Epithelial cell of esophagus (primary cell): ENCODE measurements at regions not wholly inside any gene's neighbourhood (a gene's known extent, or its start where the extent isn't known, plus 50 kb on each side); places are given as distances from the start of the nearest gene placed in this dataset.
A peak's percentile ranks its signal among the peaks of the same experiment; 100 is the strongest.

Source experiments
- DNase-seq: peaks from one replicate; pipeline ENCODE4 v3.0.0; 2010; ENCODE audit warnings: low read depth
- H3K4me3 ChIP-seq: 2 replicates; pipeline ENCODE4 v1.5.1; 2011; ENCODE audit warnings: mild to moderate bottlenecking, low read length, control low read depth
- TF ChIP-seq, protein P1 (sequence below): IDR thresholded peaks from 2 replicates; pipeline ENCODE4 v1.5.1; 2011; ENCODE audit warnings: low read depth, mild to moderate bottlenecking, low read length, control low read depth, inconsistent platforms; ENCODE audit not compliant: insufficient read depth; ENCODE audit errors: missing control alignments

DNA sequence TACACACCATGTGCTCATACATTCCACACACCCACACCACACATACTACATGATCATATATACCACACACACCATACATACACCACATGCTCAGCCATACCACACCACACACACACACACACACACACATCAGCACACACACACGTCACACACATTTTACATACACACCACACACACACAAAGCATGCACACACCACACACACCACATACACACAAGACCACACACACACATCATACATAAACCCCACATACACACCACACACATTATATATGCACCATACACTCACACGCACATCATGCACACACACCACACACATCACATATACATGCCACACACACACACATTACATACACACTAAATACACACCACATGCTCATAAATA lies 124.5 kb upstream of the ERG start:
- no peak for DNase-seq
- TF ChIP-seq, protein P1, sequence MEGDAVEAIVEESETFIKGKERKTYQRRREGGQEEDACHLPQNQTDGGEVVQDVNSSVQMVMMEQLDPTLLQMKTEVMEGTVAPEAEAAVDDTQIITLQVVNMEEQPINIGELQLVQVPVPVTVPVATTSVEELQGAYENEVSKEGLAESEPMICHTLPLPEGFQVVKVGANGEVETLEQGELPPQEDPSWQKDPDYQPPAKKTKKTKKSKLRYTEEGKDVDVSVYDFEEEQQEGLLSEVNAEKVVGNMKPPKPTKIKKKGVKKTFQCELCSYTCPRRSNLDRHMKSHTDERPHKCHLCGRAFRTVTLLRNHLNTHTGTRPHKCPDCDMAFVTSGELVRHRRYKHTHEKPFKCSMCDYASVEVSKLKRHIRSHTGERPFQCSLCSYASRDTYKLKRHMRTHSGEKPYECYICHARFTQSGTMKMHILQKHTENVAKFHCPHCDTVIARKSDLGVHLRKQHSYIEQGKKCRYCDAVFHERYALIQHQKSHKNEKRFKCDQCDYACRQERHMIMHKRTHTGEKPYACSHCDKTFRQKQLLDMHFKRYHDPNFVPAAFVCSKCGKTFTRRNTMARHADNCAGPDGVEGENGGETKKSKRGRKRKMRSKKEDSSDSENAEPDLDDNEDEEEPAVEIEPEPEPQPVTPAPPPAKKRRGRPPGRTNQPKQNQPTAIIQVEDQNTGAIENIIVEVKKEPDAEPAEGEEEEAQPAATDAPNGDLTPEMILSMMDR: no peak
- H3K4me3 ChIP-seq: no peak overlapping the region

DNA sequence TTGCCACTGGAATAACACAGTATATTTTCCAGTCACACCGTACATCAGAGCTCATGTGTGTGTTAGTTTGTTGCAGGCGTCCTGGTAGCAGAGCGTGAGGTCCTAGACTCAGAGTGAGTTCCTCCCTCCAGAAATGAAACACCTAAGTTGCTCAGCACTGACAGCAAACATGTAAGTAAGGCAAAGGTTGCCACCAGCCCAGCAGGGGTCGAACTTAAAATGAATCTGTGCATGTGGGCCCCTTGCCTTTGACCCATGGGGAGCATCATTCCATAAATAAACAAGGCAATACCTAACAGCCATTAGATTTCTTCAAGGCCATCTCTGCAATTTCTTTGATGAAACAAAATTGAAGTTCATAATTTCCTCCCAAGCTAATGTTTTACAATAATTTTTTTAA lies 125.3 kb upstream of the ERG start:
- TF ChIP-seq, protein P1: no peak
- H3K4me3 ChIP-seq: no peak overlapping the region
- no peak for DNase-seq

DNA sequence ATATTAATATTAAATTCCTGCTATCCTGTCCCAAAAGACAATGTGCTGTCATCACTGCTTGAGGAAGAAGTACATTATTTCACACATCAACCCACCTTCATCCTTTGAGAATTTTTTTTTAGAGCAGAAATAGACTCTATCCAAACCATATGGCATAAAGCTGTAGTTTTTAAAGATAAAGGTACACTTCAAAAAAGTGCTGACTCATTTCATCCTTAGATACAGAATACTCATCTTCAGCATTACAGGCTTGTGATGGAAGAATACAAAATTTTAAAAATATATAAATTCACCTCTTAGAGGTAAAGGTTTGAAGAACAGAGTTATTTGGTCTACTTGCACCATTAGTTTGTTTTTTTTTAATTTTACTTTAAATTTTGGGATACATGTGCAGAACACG lies 126.7 kb upstream of the ERG start:
- H3K4me3 ChIP-seq: no peak overlapping the region
- TF ChIP-seq, protein P1: no peak
- no peak for DNase-seq

DNA sequence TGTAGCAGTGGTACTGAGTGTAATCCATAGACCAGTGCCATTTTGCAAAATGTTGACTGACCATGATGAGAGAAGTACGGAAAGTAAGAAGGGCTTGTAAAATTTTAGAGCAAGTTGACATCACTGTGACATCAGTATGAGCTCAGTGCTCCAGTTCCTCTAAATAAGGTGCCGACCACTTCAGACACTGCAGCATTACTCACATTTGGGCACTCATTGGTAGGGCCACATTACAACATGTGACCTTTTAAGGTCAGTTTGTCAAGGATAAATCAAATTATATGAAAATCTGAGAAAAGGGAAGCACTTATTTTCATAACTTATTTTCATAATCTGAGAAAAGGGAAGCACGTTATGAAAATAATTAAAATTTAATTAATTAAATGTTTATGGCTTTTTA lies 128.0 kb upstream of the ERG start:
- no peak overlapping the region for H3K4me3 ChIP-seq
- DNase-seq: no peak
- TF ChIP-seq, protein P1: no peak

GRCh38 chr21:38628349-38628748 lies 130.1 kb upstream of the ERG start:
- TF ChIP-seq, protein P1: no peak
- H3K4me3 ChIP-seq: no peak overlapping the region
- DNase-seq: no peak

DNA sequence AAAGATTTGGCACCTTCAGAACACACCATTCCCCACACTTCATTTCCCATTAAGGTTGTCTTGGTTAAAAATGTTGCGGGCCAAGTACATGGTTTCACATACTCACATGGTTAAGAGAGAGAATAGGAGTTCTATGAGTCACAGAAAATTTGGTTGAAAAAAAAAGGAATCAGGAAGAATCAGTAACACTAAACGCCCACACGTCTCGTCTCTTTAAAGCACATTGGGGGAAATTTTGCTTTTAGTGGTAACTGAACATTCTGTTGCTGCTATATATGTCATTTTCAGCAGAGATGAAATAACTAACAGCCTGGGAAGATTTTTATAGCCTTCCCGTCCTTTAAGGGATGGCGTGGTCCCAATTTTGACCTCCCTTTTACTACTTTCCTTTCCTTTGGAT lies 132.9 kb upstream of the ERG start:
- TF ChIP-seq, protein P1: no peak
- H3K4me3 ChIP-seq: no peak overlapping the region
- DNase-seq: peak; percentile 24

DNA sequence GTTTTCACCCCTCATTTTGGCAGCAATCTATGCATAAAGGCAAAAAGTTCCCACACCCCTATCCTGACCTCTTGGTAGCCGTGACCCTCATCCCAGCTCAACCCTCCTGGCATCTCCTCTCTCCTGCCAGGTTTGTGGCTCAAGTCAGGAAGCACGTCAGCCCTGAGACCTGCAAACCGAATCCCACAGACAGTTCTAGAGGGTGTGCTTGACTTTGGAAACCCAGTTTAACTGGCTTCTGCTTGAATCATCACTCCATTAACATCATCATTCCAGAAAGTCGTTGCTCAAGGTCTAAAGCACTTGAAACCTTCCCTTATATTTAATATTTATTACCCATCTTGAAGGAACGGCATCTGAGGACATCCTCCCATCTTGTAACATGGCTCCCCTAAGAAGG lies 133.4 kb upstream of the ERG start:
- TF ChIP-seq, protein P1: no peak
- peak; percentile 85 for DNase-seq
- H3K4me3 ChIP-seq: no peak overlapping the region
